Fibroblast of skin of left quadriceps (primary cell): ENCODE measurements at regions not wholly inside any gene's neighbourhood (a gene's known extent, or its start where the extent isn't known, plus 50 kb on each side); places are given as distances from the start of the nearest gene placed in this dataset.

Experiments used
- DNase-seq, 2 experiments: peaks; one replicate each; pipeline ENCODE4 v3.0.0-alpha.2; 2013; ENCODE audit warnings: low read depth in 2 of 2

DNA sequence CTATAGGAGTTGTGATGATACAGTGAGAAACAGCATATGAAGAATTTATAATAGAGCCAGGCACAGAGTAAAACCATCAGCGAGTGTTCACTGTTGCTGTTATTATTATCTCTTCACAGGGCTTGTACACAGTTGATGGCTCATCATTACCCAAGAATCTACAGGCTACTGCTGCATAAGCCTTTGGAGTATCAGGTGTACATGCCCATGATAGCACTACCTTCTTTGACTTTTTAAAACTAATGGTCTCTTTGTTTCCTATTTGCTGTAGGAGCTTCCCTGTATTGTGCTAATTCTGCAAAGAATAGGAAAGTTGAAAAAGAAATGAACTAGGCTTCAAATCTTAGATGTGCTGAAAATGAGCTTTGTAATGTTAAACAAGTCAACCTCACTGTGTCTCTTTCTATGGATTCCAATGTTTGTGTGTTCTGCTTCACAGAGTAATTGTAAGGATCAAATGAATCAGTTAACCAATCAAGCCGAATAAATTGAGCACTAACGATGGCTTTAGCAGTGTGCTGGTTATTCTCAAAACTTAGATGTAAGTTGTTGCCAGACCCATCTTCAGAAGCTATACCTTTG, 138.8 kb downstream of the TUSC7 start:
- no peak for DNase-seq

- DNase-seq = no peak
Observed at GRCh38 chr3:116849261-116849688, 139.7 kb downstream of the TUSC7 start.

DNA sequence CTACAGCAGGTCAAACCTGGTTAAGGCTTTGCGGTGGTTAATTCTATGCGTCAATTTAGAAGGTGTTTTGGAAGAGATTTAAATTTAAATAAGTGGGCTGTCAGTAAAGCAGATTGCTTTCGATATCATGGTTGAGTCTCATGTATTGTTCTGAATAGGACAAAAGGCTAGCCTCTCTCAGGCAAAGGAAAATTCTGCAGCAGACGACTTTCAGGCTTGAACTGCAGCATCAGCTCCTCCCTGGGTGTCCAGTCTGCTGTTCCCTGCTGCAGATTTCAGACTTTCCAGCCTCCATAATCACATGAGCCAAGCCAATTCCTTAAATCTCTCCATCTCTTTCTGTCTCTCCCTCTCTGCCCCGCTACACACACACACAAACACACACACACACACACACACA, 143.2 kb downstream of the TUSC7 start:
- no peak for DNase-seq

GRCh38 chr3:116863270-116863770, 153.7 kb downstream of the TUSC7 start:
- DNase-seq = no peak

DNA sequence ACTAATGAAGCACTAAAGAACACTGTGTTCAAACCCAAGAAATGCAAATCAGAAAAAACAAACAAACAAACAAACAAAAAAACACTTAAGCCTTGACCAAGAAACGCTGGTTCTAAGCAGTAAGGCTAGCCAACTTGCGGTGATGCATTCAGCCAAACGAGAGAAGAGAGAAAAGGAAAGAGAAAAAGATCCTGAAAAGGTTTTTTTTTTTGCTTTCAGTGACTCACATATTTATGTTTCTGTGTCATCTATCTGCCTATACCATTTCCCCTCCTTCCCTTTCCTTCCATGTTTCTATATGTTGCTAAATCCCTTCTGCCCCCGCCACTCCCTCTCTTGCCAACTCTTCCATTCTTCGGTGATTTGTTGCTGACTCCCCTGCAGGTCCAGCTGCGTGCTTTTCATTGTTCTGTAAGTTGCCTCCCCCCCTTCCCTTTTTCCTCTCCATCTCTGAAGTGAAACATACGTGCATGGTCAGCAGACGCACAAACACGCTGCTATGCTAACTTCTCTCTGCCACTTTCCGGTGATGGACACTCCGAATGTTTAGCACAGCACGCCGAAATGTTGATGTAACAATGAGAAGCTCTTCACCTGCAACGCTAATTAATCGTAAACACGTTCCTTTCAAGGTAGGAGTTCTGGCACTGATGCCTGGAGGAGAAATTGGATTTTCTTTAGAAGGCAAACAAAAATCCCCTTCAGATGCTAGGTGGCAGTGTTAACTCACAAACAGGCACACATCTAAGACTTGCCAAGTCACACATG, 154.4 kb downstream of the TUSC7 start:
- peak; percentile 19 to 32 for DNase-seq

DNA sequence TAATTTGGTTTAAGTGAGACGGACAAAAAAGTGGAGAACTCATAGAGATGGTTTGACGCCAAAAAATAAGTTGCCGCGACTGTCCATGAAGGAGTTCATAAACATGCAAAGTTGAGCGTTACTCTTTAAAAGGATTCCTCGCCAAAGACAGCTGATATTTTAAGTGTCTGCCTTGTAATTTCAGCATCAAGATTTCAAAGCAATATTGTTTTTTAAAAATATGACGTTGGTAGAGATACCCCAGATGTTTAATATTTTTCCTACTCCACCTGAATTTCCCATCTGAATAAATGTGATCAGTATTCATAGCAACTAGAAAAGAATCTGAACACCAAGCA, 155.0 kb downstream of the TUSC7 start:
- DNase-seq = no peak

- DNase-seq = no peak
Observed at GRCh38 chr3:116870379-116870778, 160.8 kb downstream of the TUSC7 start.

DNA sequence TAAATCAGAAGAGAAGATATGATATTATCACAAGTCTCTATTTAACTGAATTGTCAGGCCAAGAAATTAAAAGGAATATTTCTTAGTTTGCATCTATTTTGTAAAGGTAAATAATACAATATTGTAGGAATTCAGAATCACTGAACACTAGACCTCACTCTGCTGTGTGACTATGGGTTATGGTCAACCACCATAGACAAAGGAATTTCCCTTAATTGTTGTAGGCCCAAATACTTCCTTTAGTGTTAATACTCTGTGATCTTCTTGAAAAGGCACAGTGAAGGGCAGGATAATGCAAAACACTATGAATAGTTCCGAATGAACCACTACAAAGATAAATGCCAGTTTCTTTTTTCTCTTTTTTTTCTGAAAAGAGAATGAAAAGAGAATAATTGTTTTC, 162.3 kb downstream of the TUSC7 start:
- no peak for DNase-seq

DNA sequence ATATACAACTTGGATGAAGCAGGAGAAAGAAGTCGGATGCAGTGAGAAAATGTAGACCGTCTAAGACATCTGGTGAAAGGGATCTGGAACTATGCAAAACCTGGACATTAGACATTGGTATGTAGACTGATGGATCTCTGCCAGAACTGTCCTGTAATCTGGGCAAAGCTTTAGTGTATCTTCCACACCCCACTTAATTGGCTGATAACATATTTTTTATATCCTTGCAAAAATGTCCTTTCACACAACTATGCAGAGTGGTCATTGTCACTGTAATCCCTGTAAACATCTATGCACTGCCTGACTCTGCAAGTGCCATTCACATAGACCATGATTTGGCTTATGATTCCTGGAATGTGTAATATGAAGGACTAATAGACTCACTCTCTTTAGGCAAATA, 163.1 kb downstream of the TUSC7 start:
- no peak for DNase-seq

DNA sequence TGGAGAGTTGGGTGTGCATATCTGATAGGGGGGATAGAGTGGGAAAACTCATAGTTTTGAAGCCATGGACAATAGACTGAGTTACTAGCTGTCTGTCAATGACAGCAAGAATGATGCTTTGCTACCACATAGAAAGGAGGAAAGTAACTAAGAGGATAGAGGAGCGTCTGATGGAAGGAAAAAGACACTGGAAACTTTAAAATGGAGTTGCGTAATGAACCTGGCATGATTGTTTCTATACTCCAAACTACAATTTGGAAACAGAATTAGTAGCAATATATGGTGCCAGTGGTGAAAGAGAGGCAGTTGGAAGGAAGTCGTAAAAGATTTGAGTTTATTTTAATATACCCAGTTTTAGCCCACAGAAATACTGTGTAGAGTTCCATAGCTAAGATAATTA, 163.6 kb downstream of the TUSC7 start:
- DNase-seq = no peak

DNA sequence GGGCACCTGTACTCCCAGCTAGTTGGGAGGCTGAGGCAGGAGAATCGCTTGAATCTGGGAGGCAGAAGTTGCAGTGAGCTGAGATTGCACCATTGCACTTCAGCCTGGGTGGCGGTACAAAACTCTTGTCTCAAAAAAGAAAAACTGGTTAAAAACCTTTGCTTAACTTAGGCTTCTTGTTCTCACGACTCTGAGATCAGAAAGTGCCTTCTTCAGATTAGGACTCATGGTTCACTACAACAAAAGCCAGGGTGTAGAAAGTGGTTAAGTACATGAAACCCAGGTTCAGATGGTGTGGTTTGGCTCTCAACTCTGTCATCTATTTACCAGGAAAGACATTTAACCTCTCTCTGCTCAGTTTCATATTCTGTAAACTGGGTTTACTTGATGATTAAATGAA, 168.4 kb downstream of the TUSC7 start:
- no peak for DNase-seq

DNA sequence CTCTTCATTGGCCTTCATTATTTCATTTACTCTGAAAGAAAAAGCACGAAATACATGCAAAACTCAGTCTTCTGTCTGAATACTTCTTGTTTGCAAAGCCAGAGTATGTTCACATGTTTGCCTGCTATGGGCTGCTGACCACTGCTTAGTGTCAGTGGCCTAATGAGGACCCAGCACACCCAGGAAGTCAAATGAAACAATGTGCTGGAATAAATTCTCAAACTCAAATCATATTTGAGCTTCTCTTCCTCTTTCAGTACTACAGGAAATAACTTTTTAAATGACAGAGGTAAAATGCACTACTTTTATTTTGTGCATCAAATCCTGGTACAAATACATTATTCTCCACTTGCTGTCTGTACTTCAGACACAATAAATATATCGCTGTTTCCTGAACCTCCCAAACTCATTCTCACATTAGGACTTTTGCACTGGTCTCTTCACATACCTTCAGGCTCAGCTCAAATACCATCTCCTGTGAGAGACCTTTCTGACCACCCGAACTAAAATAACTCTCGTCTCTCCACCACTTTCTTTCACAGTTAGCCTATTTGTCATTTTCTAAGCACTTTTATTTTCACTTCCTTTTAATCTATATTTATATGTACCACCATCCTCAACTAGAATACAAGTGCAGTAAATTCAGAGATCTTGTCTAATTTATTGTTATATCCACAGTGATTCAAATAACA, 176.8 kb downstream of the TUSC7 start:
- no peak for DNase-seq

- no peak for DNase-seq
Observed at GRCh38 chr3:116896116-116896515, 186.5 kb downstream of the TUSC7 start.

- peak in 1 of 2 experiments; percentile 1 for DNase-seq
Observed at GRCh38 chr3:116897382-116897781, 187.8 kb downstream of the TUSC7 start.

- no peak for DNase-seq
Observed at GRCh38 chr3:116899253-116899652, 189.7 kb downstream of the TUSC7 start.

GRCh38 chr3:116905334-116905733, 195.8 kb downstream of the TUSC7 start:
- no peak for DNase-seq

DNA sequence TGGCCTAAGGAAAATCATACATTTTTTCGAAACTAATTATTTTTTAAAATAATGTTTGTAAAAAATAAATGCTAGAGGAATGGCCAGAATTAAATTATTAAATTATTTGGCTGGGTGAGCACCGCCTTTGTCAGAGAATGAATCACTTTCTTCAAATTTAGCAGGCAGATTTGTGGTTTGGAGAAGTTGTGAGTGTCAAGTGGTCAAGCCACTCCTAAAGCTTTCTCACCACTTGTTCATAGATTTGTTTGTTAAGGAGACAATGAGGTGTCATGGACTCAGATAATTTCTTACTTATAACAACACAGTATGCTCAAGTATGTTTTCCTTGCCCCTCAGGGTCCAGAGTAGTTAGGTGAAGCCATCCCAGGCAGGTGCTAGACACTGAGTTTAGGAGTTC, 196.2 kb downstream of the TUSC7 start:
- DNase-seq = no peak

DNA sequence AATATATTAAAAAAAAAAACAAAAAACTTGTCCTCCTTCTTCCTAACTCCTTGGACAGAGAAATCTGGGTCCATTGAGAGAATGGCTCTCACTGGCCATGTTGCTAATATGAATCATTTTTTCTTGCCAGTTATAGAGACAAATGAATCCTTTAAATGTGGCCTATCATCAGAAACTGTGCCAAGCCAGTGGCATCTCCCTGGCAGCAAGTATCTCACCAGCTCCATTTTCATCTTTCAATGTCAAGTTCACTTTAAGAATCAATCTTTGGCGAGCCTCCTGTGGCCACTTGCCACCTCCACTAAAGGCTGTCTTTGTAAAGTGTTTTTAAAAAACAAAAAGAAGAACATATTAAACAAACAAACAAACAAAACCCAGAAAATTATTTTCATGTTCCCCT, 202.5 kb downstream of the TUSC7 start:
- DNase-seq = no peak

DNA sequence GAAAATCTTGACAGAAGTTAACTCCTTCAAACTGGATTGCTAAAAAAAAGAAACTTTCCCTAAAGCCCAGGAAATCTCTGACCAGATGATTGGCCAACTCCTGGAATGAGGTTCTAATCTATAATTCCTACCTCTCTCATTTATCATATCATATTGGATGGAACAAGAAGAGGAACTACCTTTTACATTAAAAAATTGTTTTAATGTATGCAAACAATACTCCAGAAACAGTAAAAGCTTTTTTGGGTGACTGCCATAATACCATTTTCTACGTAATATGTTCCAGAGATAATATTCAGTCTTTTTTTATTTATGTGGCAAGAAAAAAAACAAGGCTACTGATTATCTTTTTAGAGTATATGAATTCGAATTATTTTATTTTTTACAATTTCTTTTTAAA, 204.4 kb downstream of the TUSC7 start:
- DNase-seq = no peak

- no peak for DNase-seq
Observed at GRCh38 chr3:116916836-116917235, 207.3 kb downstream of the TUSC7 start.

- DNase-seq = no peak
Observed at GRCh38 chr3:116920826-116921610, 211.4 kb downstream of the TUSC7 start.

DNA sequence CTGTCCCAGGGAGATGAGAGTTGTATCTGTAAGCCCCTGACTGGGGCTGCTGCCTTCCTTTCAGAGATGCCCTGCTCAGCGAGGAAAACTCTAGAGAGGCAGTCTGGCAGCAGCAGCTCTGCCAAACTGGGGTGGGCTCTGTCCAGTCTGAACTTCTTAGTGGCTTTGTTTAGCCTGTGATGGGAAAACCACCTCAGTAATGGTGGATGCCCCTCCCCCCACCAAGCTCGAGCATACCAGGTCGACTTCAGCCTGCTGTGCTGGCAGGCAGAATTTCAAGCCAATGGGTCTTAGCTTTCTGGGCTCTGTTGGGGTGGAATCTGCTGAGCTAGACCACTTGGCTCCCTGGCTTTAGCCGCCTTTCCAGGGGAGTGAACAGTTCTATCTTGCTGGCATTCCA, 218.3 kb downstream of the TUSC7 start:
- DNase-seq = no peak
